ENCODE measurements at regions not wholly inside any gene's neighbourhood (a gene's known extent, or its start where the extent isn't known, plus 50 kb on each side); places are given as distances from the start of the nearest gene placed in this dataset.
"Not testable (repeated sequence)": the region's sequence is repeated elsewhere in the genome, so short reads cannot be mapped to it uniquely, and the experiment has no call there.

DNA sequence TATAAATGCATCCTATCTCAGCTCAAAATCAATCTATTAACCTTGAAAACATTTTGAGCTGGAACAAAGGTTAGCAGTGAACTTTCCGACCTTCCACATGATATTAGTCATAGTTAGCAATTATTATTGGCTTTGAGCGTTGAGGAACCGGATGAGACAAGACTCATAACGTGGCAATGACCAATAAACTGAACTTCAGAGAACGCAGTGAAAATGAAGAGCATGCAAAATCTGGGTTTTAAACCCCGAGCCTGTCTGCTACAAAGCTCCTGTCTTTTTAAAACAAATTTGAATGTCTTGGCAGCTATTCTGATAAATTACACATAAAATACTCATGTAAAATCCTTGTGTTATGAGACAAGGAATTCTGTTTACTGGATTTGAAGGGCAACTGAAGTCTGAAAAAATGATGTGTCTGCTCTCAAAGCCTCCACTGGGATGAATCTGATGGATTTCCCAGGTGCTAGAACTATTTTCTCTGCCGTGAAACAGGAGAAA, 74.7 kb upstream of the ITGB1 start:
- no peak for DNase-seq

DNA sequence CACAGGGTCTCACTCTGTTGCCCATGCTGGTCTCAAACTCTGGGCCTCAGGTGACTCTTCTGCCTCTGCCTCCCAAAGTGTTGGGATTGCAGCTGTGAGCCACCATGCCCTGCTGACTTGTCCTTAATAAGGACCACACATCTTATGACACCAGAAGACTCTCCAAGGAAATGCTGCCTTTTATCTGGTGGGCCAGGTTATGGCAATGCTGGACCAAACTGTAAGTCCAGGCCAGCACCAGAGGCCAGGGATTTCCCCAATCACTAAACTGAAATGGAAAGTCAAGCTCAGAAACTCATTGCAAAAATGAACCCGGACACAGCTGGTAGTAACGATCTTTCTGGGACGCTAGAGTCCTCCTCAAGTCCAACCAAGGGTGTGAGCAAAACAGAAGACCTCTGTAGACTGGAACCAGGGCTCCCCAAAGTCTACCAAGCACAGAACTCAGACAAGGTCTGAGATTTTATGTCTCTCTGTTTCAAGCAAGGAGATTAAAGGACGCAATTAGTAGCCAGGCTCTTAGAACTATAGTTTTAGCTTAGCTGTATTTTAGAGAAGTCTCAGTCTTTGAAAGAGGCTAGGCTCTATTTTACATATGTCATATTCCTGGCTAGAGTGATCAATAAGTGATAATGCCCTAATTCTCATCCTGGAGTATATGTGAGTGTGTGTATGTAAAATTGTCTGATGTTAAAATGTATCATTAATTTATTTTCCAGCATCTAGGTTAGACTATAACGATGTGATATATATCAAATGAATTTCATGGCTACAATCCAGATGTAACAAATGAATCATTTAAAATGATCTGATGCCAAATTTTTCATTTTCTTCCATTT, 74.0 kb upstream of the ITGB1 start:
- DNase-seq, result no peak

DNA sequence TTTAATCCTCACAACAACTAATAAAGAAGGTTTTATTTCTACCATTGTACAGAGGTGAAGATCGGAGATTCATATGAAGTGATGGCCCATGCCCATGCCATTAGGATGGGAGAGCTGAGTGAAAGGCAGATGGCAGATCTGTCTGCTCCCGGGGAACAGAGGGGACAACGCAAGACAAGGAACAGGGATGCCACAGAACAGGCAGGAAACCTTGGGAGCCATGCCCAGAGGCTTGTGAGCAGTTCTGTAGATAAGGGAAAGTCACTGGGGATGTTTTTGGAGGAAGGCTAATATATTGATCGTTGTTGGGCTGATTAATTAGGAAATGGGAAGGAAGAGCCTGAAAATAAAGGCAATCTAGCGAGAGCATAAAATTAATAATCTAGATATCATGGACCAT, 73.1 kb upstream of the ITGB1 start:
- no peak for DNase-seq

DNA sequence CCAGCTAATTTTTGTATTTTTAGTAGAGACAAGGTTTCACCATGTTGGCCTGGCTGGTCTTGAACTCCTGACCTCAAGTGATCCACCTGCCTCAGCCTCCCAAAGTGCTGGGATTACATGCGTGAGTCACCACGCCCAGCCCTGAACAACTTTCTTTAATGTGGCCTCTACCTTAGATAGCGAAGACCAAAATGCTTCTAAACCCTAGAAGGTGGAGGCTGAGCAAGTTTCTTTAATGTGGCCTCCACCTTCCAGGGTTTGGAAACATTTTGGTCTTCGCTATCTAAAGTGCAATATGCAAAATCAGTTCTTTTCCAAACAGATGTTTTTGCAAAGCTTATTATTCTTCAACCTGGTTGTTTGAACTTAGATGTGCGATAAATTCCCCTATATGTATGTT, 70.5 kb upstream of the ITGB1 start:
- DNase-seq, result not testable (repeated sequence)

DNA sequence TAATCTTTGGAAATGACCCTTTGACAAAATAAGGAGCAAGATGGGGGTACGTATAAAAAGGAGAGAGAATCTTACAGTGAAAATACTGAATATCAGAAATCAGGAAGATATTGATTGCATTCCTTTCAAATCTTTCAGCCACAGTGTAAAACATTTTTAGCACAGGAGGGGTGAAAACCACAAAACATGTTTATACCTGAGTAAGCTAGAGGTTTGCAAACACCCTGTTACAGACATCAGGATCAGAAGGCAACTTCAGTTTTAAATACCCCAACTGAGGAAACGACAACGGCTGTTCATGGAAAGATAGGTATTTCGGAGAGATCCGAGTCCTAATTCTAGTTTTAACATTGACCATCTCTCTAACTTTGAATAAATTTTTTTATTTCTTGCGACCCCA, 69.1 kb upstream of the ITGB1 start:
- DNase-seq, result no peak

DNA sequence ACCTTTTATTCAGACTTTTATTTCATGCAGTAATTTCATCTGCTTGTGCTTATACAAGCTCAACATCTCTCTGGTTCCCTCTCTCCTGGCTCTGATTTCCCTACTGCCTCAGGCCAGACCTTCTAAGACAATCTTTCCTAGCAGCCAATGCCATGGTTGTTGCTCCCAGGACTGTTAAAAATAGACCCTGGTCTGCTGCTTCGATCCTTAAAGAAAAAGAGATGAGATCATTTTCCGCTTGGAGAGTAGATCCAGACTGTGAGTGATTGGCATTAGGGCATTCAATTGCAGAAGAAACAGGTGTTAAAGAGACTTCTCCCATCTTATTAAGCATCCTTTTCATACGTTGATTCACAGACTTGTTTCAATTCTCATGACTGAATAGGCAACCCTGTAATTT, 68.4 kb upstream of the ITGB1 start:
- DNase-seq, result no peak

DNA sequence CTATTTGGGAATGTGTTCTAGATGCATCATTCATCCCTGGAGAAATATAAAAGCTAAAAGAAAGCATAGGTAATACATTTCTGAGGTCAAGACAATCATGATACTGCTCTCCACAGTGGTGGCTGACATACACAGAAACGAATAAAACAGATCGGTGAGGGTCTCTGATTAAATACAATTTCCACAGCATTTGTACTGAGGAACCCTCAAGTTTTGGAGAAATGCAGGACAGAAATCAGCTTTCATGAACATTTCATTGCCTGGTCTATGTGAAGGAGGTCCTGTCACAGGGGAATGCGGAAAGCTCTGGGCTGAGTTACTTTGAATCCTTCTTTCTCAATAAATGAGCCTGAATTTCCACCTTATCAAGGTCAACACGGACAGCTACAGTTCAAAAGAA, 67.9 kb upstream of the ITGB1 start:
- no peak for DNase-seq

DNA sequence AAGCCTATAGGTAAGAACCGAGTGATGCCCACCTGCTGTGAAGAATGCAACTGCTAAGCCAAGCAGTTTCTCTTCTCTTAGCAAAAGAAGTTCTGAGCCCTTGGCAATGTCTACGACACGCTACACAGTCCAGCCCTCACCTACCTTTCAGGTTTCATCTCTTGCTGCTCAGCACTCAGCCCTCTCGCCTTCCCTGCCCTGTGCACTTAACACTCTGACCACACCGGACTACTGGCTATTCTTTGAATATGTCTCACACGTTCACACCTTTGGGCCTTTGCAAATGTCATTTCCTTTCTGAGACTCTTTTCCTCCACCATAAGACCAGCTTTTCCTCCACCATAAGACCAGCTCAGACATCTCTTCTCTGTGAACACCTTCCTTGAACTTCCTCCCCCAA, 67.0 kb upstream of the ITGB1 start:
- DNase-seq, result no peak

DNA sequence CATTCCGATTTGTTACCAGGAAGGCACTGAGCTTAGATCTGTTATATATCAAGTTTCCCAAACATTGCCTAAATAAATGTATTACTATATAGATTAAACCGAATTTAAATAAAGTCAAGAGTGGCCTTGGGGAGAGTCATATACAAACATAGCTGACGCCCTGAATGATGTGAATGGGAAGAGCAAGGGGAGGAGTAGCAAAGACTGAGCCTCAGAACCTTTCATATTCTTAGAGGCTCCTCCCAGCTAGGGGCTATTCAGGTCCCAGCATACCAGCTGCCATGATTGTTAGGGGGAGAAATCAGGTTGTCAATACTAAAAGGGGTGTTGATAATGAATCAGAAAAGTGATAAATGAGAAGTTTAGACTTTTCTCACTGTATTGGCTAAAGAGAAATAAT, 64.7 kb upstream of the ITGB1 start:
- DNase-seq, result no peak

DNA sequence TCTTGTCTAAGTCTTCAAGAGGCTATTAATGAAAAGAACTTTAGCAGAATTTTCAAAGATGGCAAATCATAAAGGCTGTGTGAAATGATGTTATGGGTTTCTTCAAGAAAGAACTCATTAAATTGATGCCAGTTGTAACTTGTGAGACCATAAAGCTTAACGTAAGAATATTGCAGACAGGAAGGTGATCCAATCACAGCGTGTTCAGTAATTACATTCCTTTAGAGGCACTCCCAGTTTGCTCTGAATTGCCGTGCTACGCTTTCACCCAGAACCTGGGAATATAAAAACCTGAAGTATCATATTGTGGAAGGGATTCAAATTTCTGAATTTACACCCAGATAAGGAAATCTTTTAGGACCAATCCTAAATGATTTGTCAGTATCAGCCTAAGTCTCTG, 64.1 kb upstream of the ITGB1 start:
- DNase-seq, result no peak

DNA sequence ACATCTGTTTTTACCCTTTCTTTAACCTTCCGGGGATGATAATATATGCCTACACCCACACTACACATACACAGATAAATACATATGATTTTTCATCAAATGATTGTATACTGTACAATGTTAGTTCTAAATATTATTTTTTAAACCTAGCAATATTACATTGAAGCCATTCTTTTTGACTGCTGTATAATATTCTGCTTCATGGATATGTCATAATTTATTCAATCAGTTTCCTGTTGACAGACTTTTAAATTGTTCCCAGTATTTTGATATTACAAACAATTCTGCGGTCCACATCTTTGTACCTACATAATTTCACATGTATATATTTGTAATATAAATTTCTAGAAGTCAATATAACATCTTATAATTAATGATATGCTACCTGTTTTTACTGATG, 59.0 kb upstream of the ITGB1 start:
- DNase-seq, result no peak

DNA sequence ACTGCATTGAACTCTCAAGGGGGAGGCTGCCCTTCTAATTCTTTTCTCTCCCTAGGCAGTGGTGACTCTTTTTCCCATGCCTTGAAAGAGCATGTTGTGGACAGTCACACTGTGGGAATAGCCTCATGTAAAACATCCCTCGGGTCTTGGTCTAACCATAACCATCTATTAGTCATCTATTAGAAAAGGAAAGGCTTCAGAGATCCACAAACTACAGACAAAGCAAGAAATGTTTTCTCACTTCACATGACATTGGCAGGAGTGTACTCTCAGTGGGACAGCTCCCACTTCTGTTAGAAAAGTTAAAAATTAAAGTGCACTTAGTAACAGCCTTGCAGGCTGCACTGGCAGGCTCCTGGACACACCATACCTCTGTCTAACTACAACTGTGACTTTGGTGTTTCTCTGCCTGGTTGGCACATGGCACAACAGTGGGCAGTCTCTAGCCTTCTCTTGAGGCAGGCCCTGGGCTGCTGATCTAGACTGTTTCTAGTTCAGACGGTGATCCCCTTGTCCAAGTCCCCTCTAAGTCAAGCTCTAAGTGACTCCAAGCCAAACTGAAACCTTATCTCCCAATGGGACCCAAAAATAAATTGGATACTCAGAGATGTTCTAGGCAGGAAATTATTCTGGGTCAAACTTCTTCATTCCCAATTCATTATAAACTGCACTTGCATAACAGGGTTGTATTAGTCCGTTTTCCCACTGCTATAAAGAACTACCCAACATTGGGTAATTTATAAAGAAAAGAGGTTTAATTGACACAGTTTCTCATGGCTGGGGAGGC, 57.9 kb upstream of the ITGB1 start:
- no peak for DNase-seq

DNA sequence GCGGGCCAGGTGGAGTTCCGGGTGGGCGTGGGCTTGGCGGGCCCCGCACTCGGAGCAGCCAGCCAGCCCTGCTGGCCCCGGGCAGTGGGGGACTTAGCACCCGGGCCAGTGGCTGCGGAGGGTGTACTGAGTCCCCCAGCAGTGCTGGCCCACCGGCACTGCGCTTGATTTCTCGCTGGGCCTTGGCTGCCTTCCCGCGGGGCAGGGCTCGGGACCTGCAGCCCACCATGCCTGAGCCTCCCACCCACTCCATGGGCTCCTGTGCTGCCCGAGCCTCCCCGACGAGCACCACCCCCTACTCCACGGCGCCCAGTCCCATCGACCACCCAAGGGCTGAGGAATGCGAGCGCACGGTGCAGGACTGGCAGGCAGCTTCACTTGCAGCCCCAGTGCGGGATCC, 55.3 kb upstream of the ITGB1 start:
- not testable (repeated sequence) for DNase-seq

DNA sequence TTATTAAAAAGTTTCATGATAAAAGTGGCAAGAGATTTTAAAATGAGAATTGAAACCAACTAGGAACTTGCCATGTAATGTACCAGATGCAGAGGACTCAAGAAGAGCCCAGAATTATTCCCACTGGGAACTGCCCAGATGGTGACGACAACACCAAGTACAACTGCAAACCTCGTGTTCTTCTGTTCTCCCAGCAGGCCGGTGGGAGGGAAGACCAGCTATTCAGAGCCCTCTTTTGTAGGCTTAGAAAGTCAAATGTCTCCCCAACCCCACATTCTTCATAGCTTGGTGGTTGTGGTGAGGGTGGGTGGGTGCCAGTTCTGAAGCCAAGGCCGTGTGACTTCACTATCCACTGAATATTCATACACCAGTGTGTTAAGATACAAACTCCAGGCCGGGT, 54.3 kb upstream of the ITGB1 start:
- no peak for DNase-seq

DNA sequence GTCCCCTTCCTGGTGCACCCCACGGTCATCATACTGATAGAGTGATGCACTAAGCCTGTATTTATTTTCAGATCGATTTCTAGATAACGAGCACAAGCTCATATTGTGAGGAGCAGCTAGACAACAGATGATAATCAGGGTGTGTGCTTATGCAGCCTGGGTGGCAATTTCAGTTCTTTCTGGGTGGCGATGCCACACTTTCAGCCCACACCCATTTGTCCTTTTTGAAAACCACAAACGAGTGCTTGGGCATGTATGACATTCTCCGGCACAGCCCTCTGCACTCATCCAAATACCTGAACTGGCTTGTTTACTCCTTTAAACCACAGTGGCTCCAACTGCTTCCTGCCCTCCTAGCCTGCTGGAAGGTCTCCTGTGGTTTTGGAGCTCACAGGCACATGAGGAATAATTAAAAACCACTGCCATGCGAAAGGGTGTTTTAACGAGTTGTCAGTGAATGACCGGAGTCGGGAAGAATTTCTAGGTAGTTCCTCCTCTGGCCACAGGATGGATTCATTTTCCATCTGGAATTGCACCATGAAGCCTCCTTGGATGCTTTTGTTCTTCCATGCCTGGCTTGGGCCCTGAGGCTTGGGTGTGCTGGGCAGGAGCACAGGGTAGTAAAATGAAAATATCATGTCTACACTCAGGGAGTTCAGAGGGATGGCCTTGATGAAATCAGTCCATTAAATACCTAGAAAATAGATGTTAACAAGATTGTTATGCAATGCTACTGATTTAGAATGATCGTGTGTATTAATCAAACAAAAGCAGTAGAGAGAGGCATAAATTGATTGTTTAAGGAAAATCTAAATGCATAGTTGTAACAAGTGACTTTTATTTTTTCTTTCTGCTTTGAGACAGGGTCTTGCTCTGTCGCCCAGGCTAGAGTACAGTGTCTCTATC, 52.4 kb upstream of the ITGB1 start:
- DNase-seq, result no peak

DNA sequence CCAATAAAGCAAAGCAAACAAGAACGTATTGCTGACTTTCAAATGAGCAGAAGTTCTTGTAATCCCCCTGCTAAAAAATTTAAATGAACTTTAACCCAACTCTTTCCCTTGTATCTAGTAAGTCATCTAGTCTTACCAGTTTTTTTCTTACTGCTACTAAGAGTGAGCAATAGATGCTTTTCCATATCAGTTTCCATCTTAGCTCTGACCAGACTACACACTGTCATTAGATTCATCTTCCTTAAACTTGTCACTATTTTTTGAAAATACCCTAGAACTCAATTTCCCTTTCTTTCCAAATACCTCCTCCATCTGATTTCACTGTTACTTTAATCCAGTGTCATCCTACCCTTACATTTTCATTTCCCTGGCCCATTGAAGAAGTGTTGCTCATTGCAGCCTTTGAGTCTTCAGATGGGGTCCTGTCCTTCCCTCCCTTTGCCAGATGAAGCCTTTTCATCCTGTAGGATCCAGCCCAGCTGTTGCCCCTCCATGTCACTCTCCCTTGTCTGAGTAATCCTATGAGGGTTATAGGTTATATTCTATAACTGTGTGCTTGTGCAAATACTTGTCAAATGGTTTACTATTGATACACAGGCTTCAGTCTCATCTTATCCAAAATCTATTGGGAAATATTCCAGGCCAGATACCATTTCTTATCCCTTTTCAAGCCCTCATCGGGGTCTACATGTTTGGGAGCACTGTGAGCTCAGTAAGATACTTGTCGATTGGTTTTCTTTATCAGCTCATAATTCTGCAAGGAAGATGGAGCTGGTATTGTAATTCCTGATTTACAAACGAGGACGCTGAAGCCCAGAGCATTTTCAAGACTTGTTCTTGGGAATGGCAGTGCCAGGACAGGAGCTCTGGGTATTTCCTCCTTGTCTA, 51.5 kb upstream of the ITGB1 start:
- no peak for DNase-seq

DNA sequence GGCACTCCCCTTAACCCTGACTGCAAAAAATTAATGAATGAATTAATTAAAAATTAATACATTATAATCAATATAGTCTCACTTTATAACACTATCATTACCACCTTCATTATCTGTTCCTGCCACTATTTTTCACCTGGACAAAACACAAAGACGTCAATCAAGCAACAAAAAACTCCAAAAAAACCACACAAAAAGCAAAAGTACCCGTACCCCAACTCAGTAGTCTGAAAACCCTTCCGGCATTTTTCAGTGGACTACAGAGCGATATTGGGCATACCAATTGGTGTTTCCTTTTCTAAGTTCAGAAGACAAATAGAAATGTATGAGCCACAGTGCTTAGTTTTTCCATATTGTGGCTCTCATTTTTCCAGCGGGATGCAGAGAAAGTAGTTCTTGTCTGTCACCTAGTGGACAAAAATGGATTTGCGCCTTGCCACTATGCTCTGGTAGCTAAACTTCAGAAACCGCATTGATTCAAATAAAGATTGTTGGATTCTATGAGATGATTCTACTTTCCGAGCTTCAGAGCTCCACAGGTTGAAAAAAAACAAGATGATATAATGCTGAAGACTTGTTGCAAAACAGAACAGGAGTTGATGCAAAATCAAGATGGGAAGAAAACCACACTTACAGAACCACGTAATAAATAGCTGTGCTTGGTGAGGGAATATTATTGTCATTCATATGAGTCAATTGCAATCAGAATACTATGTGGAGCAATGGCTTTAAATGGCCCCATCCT, 50.6 kb upstream of the ITGB1 start:
- DNase-seq, result peak; percentile 69

DNA sequence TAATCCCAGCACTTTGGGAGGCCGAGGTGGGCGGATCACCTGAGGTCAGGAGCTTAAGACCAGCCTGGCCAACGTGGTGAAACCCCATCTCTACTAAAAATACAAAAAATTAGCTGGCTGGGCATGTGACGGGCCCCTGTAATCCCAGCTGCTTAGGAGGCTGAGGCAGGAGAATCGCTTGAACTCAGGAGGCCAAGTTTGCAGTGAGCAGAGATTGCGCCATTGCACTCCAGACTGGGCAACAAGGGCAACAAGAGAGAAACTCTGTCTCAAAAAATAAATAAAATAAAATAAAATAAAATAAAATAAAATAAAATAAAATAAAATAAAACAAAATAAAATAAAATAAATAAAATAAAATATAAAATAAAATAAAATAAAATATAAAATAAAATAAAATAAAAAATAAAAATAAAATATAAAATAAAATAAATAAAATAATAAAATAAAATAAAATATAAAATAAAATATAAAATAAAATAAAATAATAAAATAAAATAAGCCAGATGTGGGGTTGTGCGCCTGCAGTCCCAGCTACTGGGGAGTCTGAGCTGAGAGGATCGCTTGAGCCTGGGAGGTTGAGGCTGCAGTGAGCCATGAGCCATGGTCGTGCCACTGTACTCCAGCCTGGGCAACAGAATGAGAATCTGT, 49.8 kb upstream of the ITGB1 start:
- not testable (repeated sequence) for DNase-seq
